PC-3 (cell line): ENCODE measurements at regions not wholly inside any gene's neighbourhood (a gene's known extent, or its start where the extent isn't known, plus 50 kb on each side); places are given as distances from the start of the nearest gene placed in this dataset.

Experiments
- EZH2phosphoT487 ChIP-seq: fragments of 300-600 bp; sonication (generic); IDR thresholded peaks from 2 replicates; pipeline ENCODE4 v1.6.1; 2018; ENCODE audit warnings: mild to moderate bottlenecking, antibody characterized with exemption, low read length, borderline replicate concordance
- TF ChIP-seq, protein P1 (sequence below): fragments of 300-600 bp; sonication (generic); conservative IDR thresholded peaks from 2 replicates; pipeline ENCODE4 v1.5.1; 2017; ENCODE audit warnings: antibody characterized with exemption, low read depth, mild to moderate bottlenecking, low read length

DNA sequence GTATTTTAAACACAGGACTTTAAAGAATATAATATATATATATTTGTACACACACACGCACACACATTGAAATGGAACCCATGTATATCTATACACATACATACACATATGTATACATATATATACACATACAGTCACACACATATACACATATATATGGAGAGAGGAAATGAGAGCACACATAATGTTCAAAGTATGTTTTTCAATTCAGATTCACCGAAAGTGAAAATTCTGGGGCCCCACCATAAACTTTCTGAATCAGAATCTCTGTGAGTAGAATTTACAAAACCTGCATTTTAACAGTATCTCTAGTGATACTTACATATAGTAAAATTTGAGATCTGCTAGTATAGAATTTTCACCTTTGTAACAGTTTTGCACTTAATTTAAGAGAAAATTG, 60.4 kb upstream of the OBI1 start:
- TF ChIP-seq, protein P1, sequence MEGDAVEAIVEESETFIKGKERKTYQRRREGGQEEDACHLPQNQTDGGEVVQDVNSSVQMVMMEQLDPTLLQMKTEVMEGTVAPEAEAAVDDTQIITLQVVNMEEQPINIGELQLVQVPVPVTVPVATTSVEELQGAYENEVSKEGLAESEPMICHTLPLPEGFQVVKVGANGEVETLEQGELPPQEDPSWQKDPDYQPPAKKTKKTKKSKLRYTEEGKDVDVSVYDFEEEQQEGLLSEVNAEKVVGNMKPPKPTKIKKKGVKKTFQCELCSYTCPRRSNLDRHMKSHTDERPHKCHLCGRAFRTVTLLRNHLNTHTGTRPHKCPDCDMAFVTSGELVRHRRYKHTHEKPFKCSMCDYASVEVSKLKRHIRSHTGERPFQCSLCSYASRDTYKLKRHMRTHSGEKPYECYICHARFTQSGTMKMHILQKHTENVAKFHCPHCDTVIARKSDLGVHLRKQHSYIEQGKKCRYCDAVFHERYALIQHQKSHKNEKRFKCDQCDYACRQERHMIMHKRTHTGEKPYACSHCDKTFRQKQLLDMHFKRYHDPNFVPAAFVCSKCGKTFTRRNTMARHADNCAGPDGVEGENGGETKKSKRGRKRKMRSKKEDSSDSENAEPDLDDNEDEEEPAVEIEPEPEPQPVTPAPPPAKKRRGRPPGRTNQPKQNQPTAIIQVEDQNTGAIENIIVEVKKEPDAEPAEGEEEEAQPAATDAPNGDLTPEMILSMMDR, result no peak
- TF ChIP-seq EZH2phosphoT487, result no peak
